Activated naive CD4-positive, alpha-beta T cell treated with anti-CD3 and anti-CD28 coated beads, Interleukin-2, amount 10 ng/mL, durations not matched to agents 7 days and 5 days (primary cell): ENCODE measurements at regions not wholly inside any gene's neighbourhood (a gene's known extent, or its start where the extent isn't known, plus 50 kb on each side); places are given as distances from the start of the nearest gene placed in this dataset.
"Not testable (repeated sequence)": the region's sequence is repeated elsewhere in the genome, so short reads cannot be mapped to it uniquely, and the experiment has no call there.

ENCODE experiments used
- CTCF ChIA-PET: fragments of 350-600 bp; sonication (Branson Sonifier 250); formaldehyde crosslinking; loops from one replicate; lab custom pipeline; 2021; ENCODE audit warnings: antibody characterized with exemption; lab: Charles Lee
- DNase-seq: peaks from one replicate; pipeline ENCODE4 v3.0.0-alpha.2; 2020
- H3K27ac Mint-ChIP-seq: one replicate; pipeline ENCODE4 v1.8.0; 2021; ENCODE audit warnings: mild to moderate bottlenecking, moderate library complexity, mixed read lengths
- H3K27me3 Mint-ChIP-seq: one replicate; pipeline ENCODE4 v1.8.0; 2021; ENCODE audit warnings: mild to moderate bottlenecking, mixed read lengths
- H3K36me3 Mint-ChIP-seq: one replicate; pipeline ENCODE4 v1.8.0; 2021; ENCODE audit warnings: mixed read lengths
- H3K4me1 Mint-ChIP-seq: one replicate; pipeline ENCODE4 v1.8.0; 2021; ENCODE audit warnings: mixed read lengths
- H3K4me3 Mint-ChIP-seq: one replicate; pipeline ENCODE4 v1.8.0; 2021; ENCODE audit warnings: mild to moderate bottlenecking, moderate library complexity, mixed read lengths
- H3K9me3 Mint-ChIP-seq: one replicate; pipeline ENCODE4 v1.8.0; 2021; ENCODE audit warnings: mixed read lengths

- H3K4me1 Mint-ChIP-seq, H3K36me3 Mint-ChIP-seq, CTCF ChIA-PET, H3K4me3 Mint-ChIP-seq, H3K9me3 Mint-ChIP-seq, H3K27me3 Mint-ChIP-seq, H3K27ac Mint-ChIP-seq: not testable (repeated sequence)
- DNase-seq = peak; percentile 20
These were observed 756.6 kb downstream of the EDEM1 start for GRCh38 chr3:5944061-5944460.

GRCh38 chr3:5948084-5948483 is 760.6 kb downstream of the EDEM1 start:
- no peak overlapping the region for H3K27ac Mint-ChIP-seq
- CTCF ChIA-PET = no interaction called here
- H3K4me1 Mint-ChIP-seq = no peaks in the 10 kb centered on the region
- H3K4me3 Mint-ChIP-seq = no peak overlapping the region
- no peaks in the 10 kb centered on the region for H3K9me3 Mint-ChIP-seq
- H3K36me3 Mint-ChIP-seq = no peaks in the 10 kb centered on the region
- no peak for DNase-seq
- no peaks in the 10 kb centered on the region for H3K27me3 Mint-ChIP-seq

GRCh38 chr3:5951026-5951425 is 763.5 kb downstream of the EDEM1 start:
- Mint-ChIP-seq H3K4me1 (no peaks in the 10 kb centered on the region), H3K27ac (no peak overlapping the region), H3K36me3 (no peaks in the 10 kb centered on the region), H3K27me3 (no peaks in the 10 kb centered on the region), H3K4me3 (no peak overlapping the region), H3K9me3 (peaks cover 3% of the 10 kb centered on the region)
- DNase-seq = no peak
- CTCF ChIA-PET = no interaction called here

GRCh38 chr3:5972586-5972985 is 785.1 kb downstream of the EDEM1 start:
- no peak overlapping the region for H3K27ac Mint-ChIP-seq
- H3K36me3 Mint-ChIP-seq = no peaks in the 10 kb centered on the region
- peaks cover 16% of the 10 kb centered on the region for H3K9me3 Mint-ChIP-seq
- CTCF ChIA-PET = no interaction called here
- H3K4me3 Mint-ChIP-seq = no peak overlapping the region
- no peaks in the 10 kb centered on the region for H3K27me3 Mint-ChIP-seq
- no peak for DNase-seq
- no peaks in the 10 kb centered on the region for H3K4me1 Mint-ChIP-seq

- H3K36me3 Mint-ChIP-seq = no peaks in the 10 kb centered on the region
- H3K27ac Mint-ChIP-seq = no peak overlapping the region
- DNase-seq = no peak
- CTCF ChIA-PET = no interaction called here
- H3K4me3 Mint-ChIP-seq = no peak overlapping the region
- peaks cover 6% of the 10 kb centered on the region for H3K9me3 Mint-ChIP-seq
- H3K27me3 Mint-ChIP-seq = no peaks in the 10 kb centered on the region
- H3K4me1 Mint-ChIP-seq = no peaks in the 10 kb centered on the region
These were observed 787.3 kb downstream of the EDEM1 start for GRCh38 chr3:5974630-5975322.

GRCh38 chr3:5977331-5977730 is 789.8 kb downstream of the EDEM1 start:
- Mint-ChIP-seq H3K4me3 (no peak overlapping the region), H3K27me3 (no peaks in the 10 kb centered on the region), H3K27ac (no peak overlapping the region), H3K9me3 (peaks cover 15% of the 10 kb centered on the region), H3K36me3 (no peaks in the 10 kb centered on the region), H3K4me1 (no peaks in the 10 kb centered on the region)
- CTCF ChIA-PET = no interaction called here
- no peak for DNase-seq

GRCh38 chr3:5980475-5980874 is 793.0 kb downstream of the EDEM1 start:
- Mint-ChIP-seq H3K27ac (no peak overlapping the region), H3K27me3 (no peaks in the 10 kb centered on the region), H3K9me3 (peaks cover 14% of the 10 kb centered on the region), H3K4me1 (no peaks in the 10 kb centered on the region), H3K36me3 (no peaks in the 10 kb centered on the region), H3K4me3 (no peak overlapping the region)
- CTCF ChIA-PET = no interaction called here
- DNase-seq = no peak

GRCh38 chr3:5994651-5995050 is 807.1 kb downstream of the EDEM1 start:
- Mint-ChIP-seq H3K27ac (no peak overlapping the region), H3K4me1 (no peaks in the 10 kb centered on the region), H3K27me3 (no peaks in the 10 kb centered on the region), H3K36me3 (no peaks in the 10 kb centered on the region), H3K9me3 (peaks cover 8% of the 10 kb centered on the region), H3K4me3 (no peak overlapping the region)
- CTCF ChIA-PET = no interaction called here
- DNase-seq = no peak

GRCh38 chr3:6018456-6018855 is 830.9 kb downstream of the EDEM1 start:
- Mint-ChIP-seq H3K36me3 (no peaks in the 10 kb centered on the region), H3K27ac (no peak overlapping the region), H3K4me1 (no peaks in the 10 kb centered on the region), H3K4me3 (no peak overlapping the region), H3K27me3 (no peaks in the 10 kb centered on the region), H3K9me3 (peaks cover 5% of the 10 kb centered on the region)
- CTCF ChIA-PET = no interaction called here
- no peak for DNase-seq

- CTCF ChIA-PET = no interaction called here
- Mint-ChIP-seq H3K4me1 (no peaks in the 10 kb centered on the region), H3K4me3 (no peak overlapping the region), H3K9me3 (peaks cover 9% of the 10 kb centered on the region), H3K27ac (no peak overlapping the region), H3K27me3 (no peaks in the 10 kb centered on the region), H3K36me3 (no peaks in the 10 kb centered on the region)
- no peak for DNase-seq
These were observed 835.1 kb downstream of the EDEM1 start for GRCh38 chr3:6022621-6023020.

GRCh38 chr3:6025032-6025431 is 835.9 kb upstream of the GRM7 start:
- H3K4me1 Mint-ChIP-seq = no peaks in the 10 kb centered on the region
- H3K4me3 Mint-ChIP-seq = no peak overlapping the region
- no peak overlapping the region for H3K27ac Mint-ChIP-seq
- peaks cover 16% of the 10 kb centered on the region for H3K9me3 Mint-ChIP-seq
- CTCF ChIA-PET = no interaction called here
- no peak for DNase-seq
- H3K27me3 Mint-ChIP-seq = no peaks in the 10 kb centered on the region
- H3K36me3 Mint-ChIP-seq = no peaks in the 10 kb centered on the region

- peaks cover 13% of the 10 kb centered on the region for H3K9me3 Mint-ChIP-seq
- DNase-seq, H3K36me3 Mint-ChIP-seq, H3K4me1 Mint-ChIP-seq, CTCF ChIA-PET, H3K4me3 Mint-ChIP-seq, H3K27ac Mint-ChIP-seq, H3K27me3 Mint-ChIP-seq: not testable (repeated sequence)
These were observed 830.3 kb upstream of the GRM7 start for GRCh38 chr3:6030648-6031047.

GRCh38 chr3:6035626-6036025 is 825.3 kb upstream of the GRM7 start:
- Mint-ChIP-seq H3K4me1 (no peaks in the 10 kb centered on the region), H3K27ac (no peak overlapping the region)

GRCh38 chr3:6039971-6040370 is 820.9 kb upstream of the GRM7 start:
- H3K27me3 Mint-ChIP-seq = no peaks in the 10 kb centered on the region
- CTCF ChIA-PET = interaction anchor here (0.5 kb wide), 1 partner anchor 947 kb away, joined by 3 read pairs; no protein-coding TSS in a partner anchor
- H3K4me3 Mint-ChIP-seq = no peak overlapping the region
- DNase-seq = no peak
- H3K4me1 Mint-ChIP-seq = no peaks in the 10 kb centered on the region
- H3K36me3 Mint-ChIP-seq = no peaks in the 10 kb centered on the region
- H3K27ac Mint-ChIP-seq = no peak overlapping the region
- peaks cover 23% of the 10 kb centered on the region for H3K9me3 Mint-ChIP-seq

More at GRCh38 chr3:6035626-6036025, 825.3 kb upstream of the GRM7 start:
- peak; percentile 18 for DNase-seq
- peaks cover 17% of the 10 kb centered on the region for H3K9me3 Mint-ChIP-seq
- no peaks in the 10 kb centered on the region for H3K36me3 Mint-ChIP-seq
- CTCF ChIA-PET = no interaction called here
- H3K27me3 Mint-ChIP-seq = no peaks in the 10 kb centered on the region
- no peak overlapping the region for H3K4me3 Mint-ChIP-seq

- CTCF ChIA-PET = no interaction called here
- H3K36me3 Mint-ChIP-seq = no peaks in the 10 kb centered on the region
- H3K4me1 Mint-ChIP-seq = no peaks in the 10 kb centered on the region
- H3K4me3 Mint-ChIP-seq = no peak overlapping the region
- H3K9me3 Mint-ChIP-seq = peaks cover 23% of the 10 kb centered on the region
- no peaks in the 10 kb centered on the region for H3K27me3 Mint-ChIP-seq
- no peak for DNase-seq
- H3K27ac Mint-ChIP-seq = no peak overlapping the region
These were observed 819.0 kb upstream of the GRM7 start for GRCh38 chr3:6041894-6042293.
